HEK293 (cell line): ENCODE measurements at regions not wholly inside any gene's neighbourhood (a gene's known extent, or its start where the extent isn't known, plus 50 kb on each side); places are given as distances from the start of the nearest gene placed in this dataset.

Source experiments
- CTCF ChIA-PET: fragments of 350-600 bp; formaldehyde crosslinking; extraction: SDS; loops from one replicate; lab custom pipeline; 2021; ENCODE audit warnings: antibody characterized with exemption; lab: Yijun Ruan, JAX
- POLR2A ChIA-PET: fragments of 300-600 bp; formaldehyde crosslinking; extraction: SDS; loops from one replicate; lab custom pipeline; 2020; ENCODE audit warnings: antibody characterized with exemption, inconsistent platforms; lab: Yijun Ruan, JAX
- H3K27ac ChIP-seq: fragments of 200-500 bp; sonication (Bioruptor generic); 2 replicates; pipeline ENCODE4 v1.5.1; 2014; ENCODE audit warnings: low read depth, low read length, control low read depth, inconsistent platforms; ENCODE audit errors: extremely low read depth
- H3K36me3 ChIP-seq, 2 experiments: fragments of 200-500 bp in 1 of 2; sonication (Bioruptor generic) in 1 of 2; 1 replicate in 1 of 2; 2 replicates in 1 of 2; pipeline ENCODE4 v1.5.1; 2014 to 2017; ENCODE audit warnings: inconsistent platforms in 2 of 2, low read length in 2 of 2; ENCODE audit not compliant: control insufficient read depth in 2 of 2, insufficient read depth in 1 of 2
- H3K4me1 ChIP-seq: fragments of 200-500 bp; sonication (Bioruptor generic); 2 replicates; pipeline ENCODE4 v1.5.1; 2014; ENCODE audit warnings: mild to moderate bottlenecking, low read length, inconsistent platforms; ENCODE audit not compliant: control insufficient read depth, insufficient read depth
- H3K4me3 ChIP-seq: 2 replicates; pipeline ENCODE4 v1.5.1; 2011; ENCODE audit warnings: low read depth, mild to moderate bottlenecking, control low read depth, low read length, moderate library complexity
- H3K9me3 ChIP-seq: fragments of 200-500 bp; sonication (Bioruptor generic); 2 replicates; pipeline ENCODE4 v1.5.1; 2014; ENCODE audit warnings: low read depth, low read length, inconsistent platforms; ENCODE audit not compliant: control insufficient read depth, insufficient read depth
- AEBP2 ChIP-seq: fragments of 450-650 bp; formaldehyde crosslinking; IDR thresholded peaks from 2 replicates; pipeline ENCODE4 v1.5.1; 2016; ENCODE audit warnings: missing biosample characterization, missing genetic modification characterization, borderline replicate concordance
- GLI4 ChIP-seq: fragments of 450-650 bp; formaldehyde crosslinking; IDR thresholded peaks from 2 replicates; pipeline ENCODE4 v1.5.1; 2016; ENCODE audit warnings: missing biosample characterization, missing genetic modification characterization
- PBX3 ChIP-seq: sonication (generic); formaldehyde crosslinking; IDR thresholded peaks from 2 replicates; pipeline ENCODE4 v1.8.1; 2022; ENCODE audit warnings: mild to moderate bottlenecking, moderate library complexity, missing genetic modification reagents
- REST ChIP-seq: fragments of 450-650 bp; formaldehyde crosslinking; IDR thresholded peaks from 2 replicates; pipeline ENCODE4 v1.5.1; 2016; ENCODE audit warnings: missing biosample characterization, missing genetic modification characterization
- SCRT1 ChIP-seq: fragments of 450-650 bp; formaldehyde crosslinking; IDR thresholded peaks from 2 replicates; pipeline ENCODE4 v1.5.1; 2016; ENCODE audit warnings: missing biosample characterization, missing genetic modification characterization, borderline replicate concordance
- ZEB2 ChIP-seq: fragments of 450-650 bp; formaldehyde crosslinking; IDR thresholded peaks from 2 replicates; pipeline ENCODE4 v1.5.1; 2016; ENCODE audit warnings: missing biosample characterization, missing genetic modification characterization
- ZFP3 ChIP-seq: fragments of 450-650 bp; formaldehyde crosslinking; IDR thresholded peaks from 2 replicates; pipeline ENCODE4 v1.5.1; 2016; ENCODE audit warnings: low read depth, missing biosample characterization, missing genetic modification characterization
- ZIC2 ChIP-seq: fragments of 450-650 bp; formaldehyde crosslinking; IDR thresholded peaks from 2 replicates; pipeline ENCODE4 v1.5.1; 2016; ENCODE audit warnings: missing biosample characterization, missing genetic modification characterization
- ZNF155 ChIP-seq: fragments of 450-650 bp; formaldehyde crosslinking; IDR thresholded peaks from 2 replicates; pipeline ENCODE4 v1.5.1; 2016; ENCODE audit warnings: missing biosample characterization, missing genetic modification characterization
- ZNF311 ChIP-seq: fragments of 450-650 bp; formaldehyde crosslinking; IDR thresholded peaks from 2 replicates; pipeline ENCODE4 v1.5.1; 2017; ENCODE audit warnings: missing biosample characterization, missing genetic modification characterization, borderline replicate concordance
- ZNF341 ChIP-seq: fragments of 450-650 bp; formaldehyde crosslinking; IDR thresholded peaks from 2 replicates; pipeline ENCODE4; 2016; ENCODE audit warnings: low read depth, missing biosample characterization, missing genetic modification characterization
- ZNF48 ChIP-seq: fragments of 450-650 bp; formaldehyde crosslinking; IDR thresholded peaks from 2 replicates; pipeline ENCODE4 v1.5.1; 2016; ENCODE audit warnings: missing biosample characterization, missing genetic modification characterization
- TF ChIP-seq, protein P1 (sequence below): fragments of 450-650 bp; formaldehyde crosslinking; IDR thresholded peaks from 2 replicates; pipeline ENCODE4 v1.5.1; 2016; ENCODE audit warnings: missing biosample characterization, missing genetic modification characterization, borderline replicate concordance

DNA sequence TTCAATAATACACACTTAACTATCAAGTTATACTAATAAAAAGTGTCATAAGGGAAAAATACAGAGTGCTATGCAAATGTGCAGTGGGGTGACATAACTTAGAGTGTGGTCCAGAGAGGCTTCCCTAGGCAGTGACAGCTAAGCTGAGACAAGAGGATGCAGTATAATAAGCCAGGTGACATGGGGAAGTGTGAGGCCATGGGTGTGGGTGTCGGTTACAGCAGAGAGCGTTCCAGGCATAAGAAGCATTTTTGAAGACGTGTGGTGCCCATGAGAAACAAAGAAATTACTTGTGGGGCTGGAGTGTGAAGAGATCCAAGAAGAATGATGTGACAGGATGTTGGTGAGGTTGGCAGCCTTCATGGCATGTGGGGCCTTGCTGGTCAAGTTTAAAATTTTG, 78.1 kb upstream of the PICALM start (continued):
- TF ChIP-seq, protein P1, sequence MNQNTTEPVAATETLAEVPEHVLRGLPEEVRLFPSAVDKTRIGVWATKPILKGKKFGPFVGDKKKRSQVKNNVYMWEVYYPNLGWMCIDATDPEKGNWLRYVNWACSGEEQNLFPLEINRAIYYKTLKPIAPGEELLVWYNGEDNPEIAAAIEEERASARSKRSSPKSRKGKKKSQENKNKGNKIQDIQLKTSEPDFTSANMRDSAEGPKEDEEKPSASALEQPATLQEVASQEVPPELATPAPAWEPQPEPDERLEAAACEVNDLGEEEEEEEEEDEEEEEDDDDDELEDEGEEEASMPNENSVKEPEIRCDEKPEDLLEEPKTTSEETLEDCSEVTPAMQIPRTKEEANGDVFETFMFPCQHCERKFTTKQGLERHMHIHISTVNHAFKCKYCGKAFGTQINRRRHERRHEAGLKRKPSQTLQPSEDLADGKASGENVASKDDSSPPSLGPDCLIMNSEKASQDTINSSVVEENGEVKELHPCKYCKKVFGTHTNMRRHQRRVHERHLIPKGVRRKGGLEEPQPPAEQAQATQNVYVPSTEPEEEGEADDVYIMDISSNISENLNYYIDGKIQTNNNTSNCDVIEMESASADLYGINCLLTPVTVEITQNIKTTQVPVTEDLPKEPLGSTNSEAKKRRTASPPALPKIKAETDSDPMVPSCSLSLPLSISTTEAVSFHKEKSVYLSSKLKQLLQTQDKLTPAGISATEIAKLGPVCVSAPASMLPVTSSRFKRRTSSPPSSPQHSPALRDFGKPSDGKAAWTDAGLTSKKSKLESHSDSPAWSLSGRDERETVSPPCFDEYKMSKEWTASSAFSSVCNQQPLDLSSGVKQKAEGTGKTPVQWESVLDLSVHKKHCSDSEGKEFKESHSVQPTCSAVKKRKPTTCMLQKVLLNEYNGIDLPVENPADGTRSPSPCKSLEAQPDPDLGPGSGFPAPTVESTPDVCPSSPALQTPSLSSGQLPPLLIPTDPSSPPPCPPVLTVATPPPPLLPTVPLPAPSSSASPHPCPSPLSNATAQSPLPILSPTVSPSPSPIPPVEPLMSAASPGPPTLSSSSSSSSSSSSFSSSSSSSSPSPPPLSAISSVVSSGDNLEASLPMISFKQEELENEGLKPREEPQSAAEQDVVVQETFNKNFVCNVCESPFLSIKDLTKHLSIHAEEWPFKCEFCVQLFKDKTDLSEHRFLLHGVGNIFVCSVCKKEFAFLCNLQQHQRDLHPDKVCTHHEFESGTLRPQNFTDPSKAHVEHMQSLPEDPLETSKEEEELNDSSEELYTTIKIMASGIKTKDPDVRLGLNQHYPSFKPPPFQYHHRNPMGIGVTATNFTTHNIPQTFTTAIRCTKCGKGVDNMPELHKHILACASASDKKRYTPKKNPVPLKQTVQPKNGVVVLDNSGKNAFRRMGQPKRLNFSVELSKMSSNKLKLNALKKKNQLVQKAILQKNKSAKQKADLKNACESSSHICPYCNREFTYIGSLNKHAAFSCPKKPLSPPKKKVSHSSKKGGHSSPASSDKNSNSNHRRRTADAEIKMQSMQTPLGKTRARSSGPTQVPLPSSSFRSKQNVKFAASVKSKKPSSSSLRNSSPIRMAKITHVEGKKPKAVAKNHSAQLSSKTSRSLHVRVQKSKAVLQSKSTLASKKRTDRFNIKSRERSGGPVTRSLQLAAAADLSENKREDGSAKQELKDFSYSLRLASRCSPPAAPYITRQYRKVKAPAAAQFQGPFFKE, result no peak
- TF ChIP-seq ZNF155, result no peak
- TF ChIP-seq PBX3 (CRISPR knock-in tag), result no peak
- no peak for TF ChIP-seq REST (tag by site-specific recombination)
- TF ChIP-seq GLI4 (tag by site-specific recombination), result no peak
- no peak for TF ChIP-seq ZIC2
- TF ChIP-seq ZFP3 (tag by site-specific recombination), result no peak
- TF ChIP-seq ZNF48 (tag by site-specific recombination), result no peak
- TF ChIP-seq ZEB2, result no peak
- TF ChIP-seq ZNF341 (tag by site-specific recombination), result no peak
- TF ChIP-seq, all 188 proteins: peak for 0

DNA sequence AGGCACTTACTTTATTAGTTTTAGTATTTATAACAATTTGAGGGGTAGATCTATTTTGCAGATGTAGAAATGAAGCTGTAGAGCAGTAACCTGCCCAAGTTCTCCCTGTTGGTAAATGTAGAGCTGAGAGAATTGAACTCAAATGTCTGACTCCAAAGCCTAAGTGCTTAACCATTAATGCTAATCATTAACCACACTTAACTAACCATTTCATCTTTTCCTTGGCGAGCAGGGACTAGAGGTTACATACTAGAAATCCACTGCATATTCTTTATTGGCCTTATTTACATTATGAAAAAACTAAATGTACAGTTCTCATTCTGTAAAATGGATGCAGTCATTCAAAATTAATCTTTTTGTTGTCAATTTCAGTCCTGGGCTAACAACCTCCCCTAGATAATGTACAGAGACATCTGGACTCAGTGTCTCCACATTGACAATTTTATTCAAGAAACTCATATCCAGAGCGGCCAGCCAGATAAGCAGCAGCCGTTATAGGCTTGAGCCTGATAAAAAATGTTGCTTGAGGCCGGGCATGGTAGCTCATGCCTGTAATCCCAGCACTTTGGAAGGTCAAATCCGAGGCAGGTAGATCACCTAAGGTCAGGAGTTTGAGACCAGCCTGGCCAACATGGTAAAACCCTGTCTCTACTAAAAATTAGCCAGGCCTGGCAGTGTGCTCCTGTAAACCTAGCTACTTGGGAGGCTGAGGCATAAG, 76.7 kb upstream of the PICALM start:
- Histone ChIP-seq H3K36me3 (no peaks in the 10 kb centered on the region), H3K4me3 (no peak overlapping the region), H3K4me1 (no peaks in the 10 kb centered on the region), H3K9me3 (no peaks in the 10 kb centered on the region), H3K27ac (no peak overlapping the region)
- TF ChIP-seq SCRT1 (tag by site-specific recombination) (no peak), ZNF311 (tag by site-specific recombination) (no peak), AEBP2 (tag by site-specific recombination) (no peak)
- ChIA-PET POLR2A (no interaction called here), CTCF (no interaction called here)
